Astrocyte (in vitro differentiated cells and primary cell): ENCODE measurements at regions not wholly inside any gene's neighbourhood (a gene's known extent, or its start where the extent isn't known, plus 50 kb on each side); places are given as distances from the start of the nearest gene placed in this dataset.

Experiments used
- CTCF ChIP-seq: IDR thresholded peaks from 2 replicates; pipeline ENCODE4 v1.5.1; 2011; ENCODE audit warnings: low read depth, mild to moderate bottlenecking, inconsistent platforms, low read length, moderate library complexity; ENCODE audit not compliant: insufficient read depth
- EZH2 ChIP-seq: IDR thresholded peaks from 2 replicates; pipeline ENCODE4 v1.6.1; 2012; ENCODE audit warnings: mild to moderate bottlenecking, low read length, inconsistent platforms; ENCODE audit not compliant: insufficient read depth

- no peak for TF ChIP-seq CTCF
- TF ChIP-seq EZH2 = no peak
These were observed 166.3 kb upstream of the USP24 start for GRCh38 chr1:55381491-55381890.
